Fibroblast of the aortic adventitia (primary cell): ENCODE measurements at regions not wholly inside any gene's neighbourhood (a gene's known extent, or its start where the extent isn't known, plus 50 kb on each side); places are given as distances from the start of the nearest gene placed in this dataset.

Source experiments
- DNase-seq: peaks from one replicate; pipeline ENCODE4 v3.0.0-alpha.2; 2010; ENCODE audit warnings: low read depth
- H3K4me3 ChIP-seq: 2 replicates; pipeline ENCODE4 v1.5.1; 2011; ENCODE audit warnings: low read depth, mild to moderate bottlenecking, control low read depth, low read length, moderate library complexity
- TF ChIP-seq, protein P1 (sequence below): IDR thresholded peaks from 2 replicates; pipeline ENCODE4 v1.5.1; 2011; ENCODE audit warnings: mild to moderate bottlenecking, low read length, control low read depth, inconsistent platforms; ENCODE audit not compliant: insufficient read depth

DNA sequence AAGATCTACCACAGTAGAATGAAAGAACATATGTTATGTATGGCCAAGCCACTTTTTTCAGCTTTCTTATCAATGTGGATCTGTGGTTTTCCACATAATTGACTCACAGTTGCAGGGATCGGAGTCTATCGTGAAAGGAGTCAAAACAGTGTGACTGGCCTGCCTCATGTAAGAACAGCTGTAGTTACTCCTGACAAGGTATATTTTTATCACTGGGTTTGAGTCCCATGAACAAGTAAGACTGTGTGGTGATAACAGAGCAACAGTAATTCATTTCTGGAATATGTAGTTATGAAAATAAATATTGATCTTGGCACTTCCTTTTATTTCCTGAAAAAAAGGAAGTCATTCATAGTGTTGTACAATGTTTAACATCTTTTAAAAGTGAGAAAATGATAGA is 416.6 kb downstream of the KLF12 start:
- peak; percentile 65 for DNase-seq
- no peak overlapping the region for H3K4me3 ChIP-seq
- TF ChIP-seq, protein P1, sequence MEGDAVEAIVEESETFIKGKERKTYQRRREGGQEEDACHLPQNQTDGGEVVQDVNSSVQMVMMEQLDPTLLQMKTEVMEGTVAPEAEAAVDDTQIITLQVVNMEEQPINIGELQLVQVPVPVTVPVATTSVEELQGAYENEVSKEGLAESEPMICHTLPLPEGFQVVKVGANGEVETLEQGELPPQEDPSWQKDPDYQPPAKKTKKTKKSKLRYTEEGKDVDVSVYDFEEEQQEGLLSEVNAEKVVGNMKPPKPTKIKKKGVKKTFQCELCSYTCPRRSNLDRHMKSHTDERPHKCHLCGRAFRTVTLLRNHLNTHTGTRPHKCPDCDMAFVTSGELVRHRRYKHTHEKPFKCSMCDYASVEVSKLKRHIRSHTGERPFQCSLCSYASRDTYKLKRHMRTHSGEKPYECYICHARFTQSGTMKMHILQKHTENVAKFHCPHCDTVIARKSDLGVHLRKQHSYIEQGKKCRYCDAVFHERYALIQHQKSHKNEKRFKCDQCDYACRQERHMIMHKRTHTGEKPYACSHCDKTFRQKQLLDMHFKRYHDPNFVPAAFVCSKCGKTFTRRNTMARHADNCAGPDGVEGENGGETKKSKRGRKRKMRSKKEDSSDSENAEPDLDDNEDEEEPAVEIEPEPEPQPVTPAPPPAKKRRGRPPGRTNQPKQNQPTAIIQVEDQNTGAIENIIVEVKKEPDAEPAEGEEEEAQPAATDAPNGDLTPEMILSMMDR, result no peak

GRCh38 chr13:73715911-73716510 is 418.2 kb downstream of the KLF12 start:
- TF ChIP-seq, protein P1, result no peak
- no peak overlapping the region for H3K4me3 ChIP-seq
- no peak for DNase-seq

- no peak for DNase-seq
- H3K4me3 ChIP-seq, result no peak overlapping the region
- TF ChIP-seq, protein P1, result no peak
Measured at GRCh38 chr13:73715114-73715910, 418.9 kb downstream of the KLF12 start.

DNA sequence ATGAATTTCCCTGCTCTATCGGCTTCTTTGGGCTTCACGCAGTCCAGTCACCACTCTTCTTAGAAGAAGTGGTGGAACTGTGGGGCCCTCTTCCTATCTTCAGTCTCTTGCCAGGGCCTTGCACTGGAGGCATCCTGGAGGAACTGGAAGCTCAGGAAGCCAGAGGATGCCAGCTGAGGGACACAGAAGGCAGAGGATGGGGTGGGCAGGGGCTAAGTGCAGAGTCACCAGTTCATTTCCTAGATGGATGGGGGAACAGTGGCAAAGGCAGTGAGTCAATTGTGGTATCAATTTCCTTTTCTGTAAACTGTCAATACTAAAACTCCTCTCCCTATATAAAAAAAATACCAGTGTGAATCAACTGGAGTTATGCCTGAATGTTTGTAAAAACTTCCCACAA is 419.7 kb downstream of the KLF12 start:
- DNase-seq, result no peak
- TF ChIP-seq, protein P1, result no peak
- no peak overlapping the region for H3K4me3 ChIP-seq

- DNase-seq, result peak; percentile 82
- TF ChIP-seq, protein P1, result peak; percentile 88
- H3K4me3 ChIP-seq, result no peak overlapping the region
Measured at GRCh38 chr13:73708393-73708985, 425.7 kb downstream of the KLF12 start.

GRCh38 chr13:73704587-73704986 is 429.6 kb downstream of the KLF12 start:
- TF ChIP-seq, protein P1, result no peak
- DNase-seq, result no peak
- no peak overlapping the region for H3K4me3 ChIP-seq
